ENCODE measurements at regions not wholly inside any gene's neighbourhood (a gene's known extent, or its start where the extent isn't known, plus 50 kb on each side); places are given as distances from the start of the nearest gene placed in this dataset.

- DNase-seq: no peak
Measured at GRCh38 chr18:38963943-38964660, 1398.5 kb upstream of the CELF4 start.

GRCh38 chr18:38961880-38962279, 1396.3 kb upstream of the CELF4 start:
- no peak for DNase-seq

GRCh38 chr18:38957736-38958135, 1392.1 kb upstream of the CELF4 start:
- DNase-seq: no peak

- DNase-seq: no peak
Measured at GRCh38 chr18:38956068-38956467, 1390.5 kb upstream of the CELF4 start.

GRCh38 chr18:38951633-38952032, 1386.0 kb upstream of the CELF4 start:
- DNase-seq: no peak

- DNase-seq: no peak
Measured at GRCh38 chr18:38948436-38948835, 1382.8 kb upstream of the CELF4 start.

GRCh38 chr18:38944446-38945024, 1378.9 kb upstream of the CELF4 start:
- no peak for DNase-seq

GRCh38 chr18:38941711-38942561, 1376.3 kb upstream of the CELF4 start:
- no peak for DNase-seq

- peak; percentile 81 for DNase-seq
Measured at GRCh38 chr18:38940863-38941531, 1375.4 kb upstream of the CELF4 start.

GRCh38 chr18:38940475-38940862, 1374.9 kb upstream of the CELF4 start:
- DNase-seq: no peak

- no peak for DNase-seq
Measured at GRCh38 chr18:38933910-38934510, 1368.4 kb upstream of the CELF4 start.

- no peak for DNase-seq
Measured at GRCh38 chr18:38933322-38933721, 1367.7 kb upstream of the CELF4 start.

GRCh38 chr18:38932752-38933151, 1367.2 kb upstream of the CELF4 start:
- no peak for DNase-seq

GRCh38 chr18:38931754-38932050, 1366.1 kb upstream of the CELF4 start:
- no peak for DNase-seq

- DNase-seq: no peak
Measured at GRCh38 chr18:38930881-38931753, 1365.5 kb upstream of the CELF4 start.

GRCh38 chr18:38923540-38923939, 1357.9 kb upstream of the CELF4 start:
- no peak for DNase-seq

- no peak for DNase-seq
Measured at GRCh38 chr18:38923126-38923525, 1357.5 kb upstream of the CELF4 start.

- no peak for DNase-seq
Measured at GRCh38 chr18:38909972-38910371, 1344.4 kb upstream of the CELF4 start.

GRCh38 chr18:38902796-38903195, 1337.2 kb upstream of the CELF4 start:
- no peak for DNase-seq

GRCh38 chr18:38900445-38900844, 1334.8 kb upstream of the CELF4 start:
- DNase-seq: no peak

- no peak for DNase-seq
Measured at GRCh38 chr18:38900031-38900430, 1334.4 kb upstream of the CELF4 start.

- no peak for DNase-seq
Measured at GRCh38 chr18:38899252-38899651, 1333.7 kb upstream of the CELF4 start.

All from activated effector memory CD4-positive, alpha-beta T cell treated with anti-CD3 and anti-CD28 coated beads, Interleukin-2, amount 50 U/mL, for 16 hours (primary cell).